PC-9 (cell line): ENCODE measurements at regions not wholly inside any gene's neighbourhood (a gene's known extent, or its start where the extent isn't known, plus 50 kb on each side); places are given as distances from the start of the nearest gene placed in this dataset.

ENCODE experiments used
- BruUV-seq: library from RNA; stranded (reverse); fragments of 400-500 nt; replicated peaks from 2 replicates; lab custom pipeline; 2021; lab: Mats Ljungman, UMichigan
- CTCF ChIA-PET: fragments of 300-600 bp; sonication (Branson Sonifier 250); formaldehyde crosslinking; loops from one replicate; lab custom pipeline; 2022; ENCODE audit warnings: antibody characterized with exemption; lab: Charles Lee
- POLR2A ChIA-PET: fragments of 300-600 bp; sonication (Branson Sonifier 250); formaldehyde crosslinking; loops from one replicate; lab custom pipeline; 2022; ENCODE audit warnings: antibody characterized with exemption; ENCODE audit not compliant: unreplicated experiment; lab: Charles Lee
- DNase-seq, 2 experiments: peaks; one replicate each; pipeline versions ENCODE4 v3.0.0 to v3.0.0-alpha.2; 2015 to 2022; ENCODE audit warnings: mixed read lengths in 1 of 2
- H2AFZ ChIP-seq: fragments of 200-600 bp; sonication (generic); 2 replicates; pipeline ENCODE4 v1.8.1; 2017; ENCODE audit warnings: antibody characterized with exemption
- H3F3A ChIP-seq: fragments of 200-600 bp; sonication (generic); 2 replicates; pipeline ENCODE4 v1.8.1; 2017; ENCODE audit warnings: antibody characterized with exemption, mild to moderate bottlenecking, low read depth; ENCODE audit not compliant: insufficient read depth
- H3K27ac ChIP-seq: fragments of 200-600 bp; sonication (generic); 2 replicates; pipeline ENCODE4 v1.6.1; 2016; ENCODE audit warnings: mixed run types
- H3K27me3 ChIP-seq: fragments of 200-600 bp; sonication (generic); 2 replicates; pipeline ENCODE4 v1.6.1; 2016; ENCODE audit warnings: low read depth, mixed run types; ENCODE audit not compliant: insufficient read depth
- H3K36me3 ChIP-seq: fragments of 200-600 bp; sonication (generic); 2 replicates; pipeline ENCODE4 v1.6.1; 2016; ENCODE audit warnings: low read depth, mixed run types
- H3K4me1 ChIP-seq: fragments of 200-600 bp; sonication (generic); replicated peaks from 2 replicates; pipeline ENCODE4 v1.6.1; 2016; ENCODE audit warnings: mixed run types; ENCODE audit not compliant: insufficient read depth
- H3K4me2 ChIP-seq: fragments of 200-600 bp; sonication (generic); 2 replicates; pipeline ENCODE4 v1.6.1; 2017; ENCODE audit warnings: mixed run types
- H3K4me3 ChIP-seq: fragments of 200-600 bp; sonication (generic); 2 replicates; pipeline ENCODE4 v1.6.1; 2016; ENCODE audit warnings: mixed run types
- H3K79me2 ChIP-seq: fragments of 200-600 bp; sonication (generic); 2 replicates; pipeline ENCODE4 v1.6.1; 2017; ENCODE audit warnings: low read depth, mixed run types
- H3K9me2 ChIP-seq: fragments of 200-600 bp; sonication (generic); 2 replicates; pipeline ENCODE4 v1.8.1; 2017; ENCODE audit warnings: mild to moderate bottlenecking; ENCODE audit not compliant: insufficient read depth
- H3K9me3 ChIP-seq: fragments of 200-600 bp; sonication (generic); 2 replicates; pipeline ENCODE4 v1.8.1; 2016; ENCODE audit warnings: low read depth; ENCODE audit not compliant: insufficient read depth
- H4K20me1 ChIP-seq: fragments of 200-600 bp; sonication (generic); 2 replicates; pipeline ENCODE4 v1.8.1; 2017; ENCODE audit not compliant: insufficient read depth
- EZH2 ChIP-seq: fragments of 200-600 bp; sonication (generic); IDR thresholded peaks from 2 replicates; pipeline ENCODE4 v1.8.0; 2017; ENCODE audit warnings: antibody characterized with exemption, low read depth
- intact Hi-C: fragments of 100-400 bp; cut with micrococcal nuclease; formaldehyde crosslinking; loops from one replicate; pipeline ENCODE4 v1.10.0; 2022; ENCODE audit not compliant: unreplicated experiment
- TF ChIP-seq, protein P1 (sequence below): fragments of 200-600 bp; sonication (generic); conservative IDR thresholded peaks from 2 replicates; pipeline ENCODE4 v1.6.1; 2017; ENCODE audit warnings: mixed run types, antibody characterized with exemption, mild to moderate bottlenecking, moderate library complexity

DNA sequence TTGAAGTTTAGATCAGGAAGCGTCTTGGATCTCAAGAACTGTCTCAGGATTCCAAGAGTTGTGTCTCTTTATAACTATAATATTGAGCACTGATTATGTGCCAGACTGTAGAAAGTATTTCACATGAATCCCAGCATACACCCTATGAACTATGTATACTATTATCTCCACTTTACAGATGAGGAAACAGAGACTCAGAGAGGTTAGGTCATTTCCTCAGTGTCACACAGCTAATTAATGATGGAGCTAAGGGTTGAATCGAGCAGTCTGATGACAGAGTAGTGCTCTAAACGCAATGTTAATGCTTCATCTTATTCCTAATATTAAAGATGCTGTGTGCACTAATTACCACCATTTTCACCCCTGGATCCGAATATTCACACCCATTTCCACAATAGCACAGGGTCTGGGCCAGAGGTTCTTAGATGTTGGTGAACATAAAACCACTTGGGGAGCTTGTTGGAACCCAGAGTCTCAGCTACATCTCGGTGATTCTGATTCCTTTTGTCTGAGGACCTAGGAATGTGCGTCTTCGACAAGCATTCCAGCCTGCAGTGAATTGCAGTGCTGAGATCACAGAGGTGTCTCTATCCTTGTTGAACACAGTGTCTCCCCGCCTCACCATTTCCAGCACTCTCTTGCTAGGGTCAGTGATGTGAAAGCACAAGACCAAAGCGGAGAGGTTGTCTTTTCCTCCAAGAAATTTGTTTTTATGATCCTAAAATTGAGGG lies 213.8 kb downstream of the SP3 start:
- Histone ChIP-seq H4K20me1 (no peaks in the 10 kb centered on the region), H3K4me1 (no peaks in the 10 kb centered on the region), H3K36me3 (no peaks in the 10 kb centered on the region), H3F3A (no peaks in the 10 kb centered on the region), H3K9me3 (no peaks in the 10 kb centered on the region), H2AFZ (no peak overlapping the region), H3K4me3 (no peak overlapping the region), H3K79me2 (no peaks in the 10 kb centered on the region), H3K9me2 (no peaks in the 10 kb centered on the region), H3K27me3 (peaks cover 16% of the 10 kb centered on the region; the same call in 1 of the 2 replicates), H3K27ac (no peak overlapping the region), H3K4me2 (no peak overlapping the region)
- POLR2A ChIA-PET: no interaction called here
- CTCF ChIA-PET: interaction anchor here (0.5 kb wide), 1 partner anchor 589 kb away, joined by 10 read pairs; no protein-coding TSS in a partner anchor
- no peak for TF ChIP-seq EZH2
- TF ChIP-seq, protein P1, sequence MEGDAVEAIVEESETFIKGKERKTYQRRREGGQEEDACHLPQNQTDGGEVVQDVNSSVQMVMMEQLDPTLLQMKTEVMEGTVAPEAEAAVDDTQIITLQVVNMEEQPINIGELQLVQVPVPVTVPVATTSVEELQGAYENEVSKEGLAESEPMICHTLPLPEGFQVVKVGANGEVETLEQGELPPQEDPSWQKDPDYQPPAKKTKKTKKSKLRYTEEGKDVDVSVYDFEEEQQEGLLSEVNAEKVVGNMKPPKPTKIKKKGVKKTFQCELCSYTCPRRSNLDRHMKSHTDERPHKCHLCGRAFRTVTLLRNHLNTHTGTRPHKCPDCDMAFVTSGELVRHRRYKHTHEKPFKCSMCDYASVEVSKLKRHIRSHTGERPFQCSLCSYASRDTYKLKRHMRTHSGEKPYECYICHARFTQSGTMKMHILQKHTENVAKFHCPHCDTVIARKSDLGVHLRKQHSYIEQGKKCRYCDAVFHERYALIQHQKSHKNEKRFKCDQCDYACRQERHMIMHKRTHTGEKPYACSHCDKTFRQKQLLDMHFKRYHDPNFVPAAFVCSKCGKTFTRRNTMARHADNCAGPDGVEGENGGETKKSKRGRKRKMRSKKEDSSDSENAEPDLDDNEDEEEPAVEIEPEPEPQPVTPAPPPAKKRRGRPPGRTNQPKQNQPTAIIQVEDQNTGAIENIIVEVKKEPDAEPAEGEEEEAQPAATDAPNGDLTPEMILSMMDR: no peak
- no peak for DNase-seq
- intact Hi-C loops: loop anchor here (10.0 kb wide), 1 partner anchor 293 kb away; no protein-coding TSS in a partner anchor
- BruUV-seq: no TSS peak

DNA sequence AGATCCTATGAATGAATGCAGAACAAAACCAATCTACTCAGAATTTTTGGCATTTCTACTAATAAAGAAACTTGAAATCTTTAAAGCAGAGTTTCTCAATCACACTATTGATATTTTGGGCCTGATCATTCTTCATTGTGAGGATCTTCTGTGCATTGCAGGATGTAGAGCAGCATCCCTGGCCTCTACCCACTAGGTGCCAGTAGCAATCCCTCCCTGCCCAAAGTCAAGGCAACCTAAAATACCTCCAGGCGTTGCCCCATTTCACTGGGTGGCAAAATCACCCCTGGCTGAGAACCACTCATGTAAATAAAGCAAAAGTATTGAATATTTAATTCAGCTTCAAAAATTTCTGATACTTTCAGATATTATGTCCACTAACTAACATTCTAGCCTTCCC lies 213.0 kb downstream of the SP3 start:
- H3K27ac ChIP-seq: no peak overlapping the region
- POLR2A ChIA-PET: no interaction called here
- intact Hi-C loops: loop anchor here (10.0 kb wide), 1 partner anchor 293 kb away; no protein-coding TSS in a partner anchor
- no peaks in the 10 kb centered on the region for H3K9me2 ChIP-seq
- no peaks in the 10 kb centered on the region for H3F3A ChIP-seq
- H3K4me1 ChIP-seq: no peaks in the 10 kb centered on the region
- H3K4me2 ChIP-seq: no peak overlapping the region
- no TSS peak for BruUV-seq
- DNase-seq: peak in 1 of 2 experiments; percentile 21
- H2AFZ ChIP-seq: no peak overlapping the region
- TF ChIP-seq, protein P1: peak; percentile 61
- TF ChIP-seq EZH2: no peak
- peaks cover 12% of the 10 kb centered on the region; the same call in 1 of the 2 replicates for H3K27me3 ChIP-seq
- no peaks in the 10 kb centered on the region for H3K36me3 ChIP-seq
- no peak overlapping the region for H3K4me3 ChIP-seq
- no peaks in the 10 kb centered on the region for H4K20me1 ChIP-seq
- CTCF ChIA-PET: interaction anchor here (0.7 kb wide), 1 partner anchor 589 kb away, joined by 3 read pairs; no protein-coding TSS in a partner anchor
- no peaks in the 10 kb centered on the region for H3K9me3 ChIP-seq
- H3K79me2 ChIP-seq: no peaks in the 10 kb centered on the region

DNA sequence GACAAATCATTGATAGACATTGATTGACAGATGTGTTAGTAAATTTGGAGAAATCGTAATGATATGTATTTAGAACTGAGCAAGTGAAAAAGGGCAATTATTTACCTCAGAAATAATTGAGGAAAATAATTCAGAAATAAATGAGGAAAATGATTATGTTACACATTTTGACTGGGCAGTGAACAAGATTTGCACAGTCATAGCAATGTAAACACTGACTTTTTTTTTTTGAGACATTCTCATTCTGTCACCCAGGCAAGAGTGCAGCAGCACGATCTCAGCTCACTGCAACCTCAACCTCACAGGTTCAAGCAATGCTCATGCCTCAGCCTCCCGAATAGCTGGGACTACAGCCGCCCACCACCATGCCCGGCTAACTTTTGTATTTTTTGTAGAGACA lies 211.7 kb downstream of the SP3 start:
- H3K4me2 ChIP-seq: no peak overlapping the region
- TF ChIP-seq, protein P1: no peak
- no peak for TF ChIP-seq EZH2
- H2AFZ ChIP-seq: no peak overlapping the region
- intact Hi-C loops: loop anchor here (10.0 kb wide), 1 partner anchor 291 kb away; no protein-coding TSS in a partner anchor
- ChIA-PET CTCF (no interaction called here), POLR2A (no interaction called here)
- no peak for DNase-seq
- H3K27me3 ChIP-seq: peaks cover 11% of the 10 kb centered on the region; the same call in 1 of the 2 replicates
- no peaks in the 10 kb centered on the region for H3K79me2 ChIP-seq
- H3K36me3 ChIP-seq: no peaks in the 10 kb centered on the region
- H3K4me1 ChIP-seq: no peaks in the 10 kb centered on the region
- no peak overlapping the region for H3K27ac ChIP-seq
- no peaks in the 10 kb centered on the region for H3K9me3 ChIP-seq
- BruUV-seq: no TSS peak
- H3K9me2 ChIP-seq: no peaks in the 10 kb centered on the region
- no peak overlapping the region for H3K4me3 ChIP-seq
- no peaks in the 10 kb centered on the region for H3F3A ChIP-seq
- H4K20me1 ChIP-seq: no peaks in the 10 kb centered on the region
